ENCODE measurements at regions not wholly inside any gene's neighbourhood (a gene's known extent, or its start where the extent isn't known, plus 50 kb on each side); places are given as distances from the start of the nearest gene placed in this dataset.

GRCh38 chr18:30088238-30089015, 954.1 kb downstream of the DSC3 start:
- DNase-seq (ENCODE audit: low read depth, low spot score): no peak

- DNase-seq (ENCODE audit: low read depth, low spot score): no peak
These were observed 956.2 kb downstream of the DSC3 start for GRCh38 chr18:30086351-30086750.

- DNase-seq (ENCODE audit: low read depth, low spot score): peak; percentile 7
These were observed 961.4 kb downstream of the DSC3 start for GRCh38 chr18:30081122-30081521.

GRCh38 chr18:30072609-30073385, 969.7 kb downstream of the DSC3 start:
- no peak for DNase-seq (ENCODE audit: low read depth, low spot score)

- no peak for DNase-seq (ENCODE audit: low read depth, low spot score)
These were observed 976.3 kb downstream of the DSC3 start for GRCh38 chr18:30066288-30066687.

GRCh38 chr18:30057398-30057797, 985.1 kb downstream of the DSC3 start:
- no peak for DNase-seq (ENCODE audit: low read depth, low spot score)

- DNase-seq (ENCODE audit: low read depth, low spot score): no peak
These were observed 986.0 kb downstream of the DSC3 start for GRCh38 chr18:30056528-30056927.

- DNase-seq (ENCODE audit: low read depth, low spot score): no peak
These were observed 998.0 kb downstream of the DSC3 start for GRCh38 chr18:30044496-30044895.

GRCh38 chr18:30039201-30039600, 1003.3 kb downstream of the DSC3 start:
- DNase-seq (ENCODE audit: low read depth, low spot score): no peak

- DNase-seq (ENCODE audit: low read depth, low spot score): no peak
These were observed 1007.7 kb downstream of the DSC3 start for GRCh38 chr18:30034818-30035217.

- no peak for DNase-seq (ENCODE audit: low read depth, low spot score)
These were observed 1026.4 kb downstream of the DSC3 start for GRCh38 chr18:30016179-30016578.

- DNase-seq (ENCODE audit: low read depth, low spot score): no peak
These were observed 1037.6 kb downstream of the DSC3 start for GRCh38 chr18:30004965-30005364.

GRCh38 chr18:29982218-29982617, 1060.3 kb downstream of the DSC3 start:
- DNase-seq (ENCODE audit: low read depth, low spot score): no peak

GRCh38 chr18:29979881-29980280, 1062.7 kb downstream of the DSC3 start:
- DNase-seq (ENCODE audit: low read depth, low spot score): no peak

GRCh38 chr18:29969876-29970275, 1072.7 kb downstream of the DSC3 start:
- no peak for DNase-seq (ENCODE audit: low read depth, low spot score)

GRCh38 chr18:29962579-29962978, 1080.0 kb downstream of the DSC3 start:
- DNase-seq (ENCODE audit: low read depth, low spot score): no peak

GRCh38 chr18:29960539-29960938, 1082.0 kb downstream of the DSC3 start:
- DNase-seq (ENCODE audit: low read depth, low spot score): no peak

- DNase-seq (ENCODE audit: low read depth, low spot score): no peak
These were observed 1112.3 kb downstream of the DSC3 start for GRCh38 chr18:29930231-29930630.

- DNase-seq (ENCODE audit: low read depth, low spot score): no peak
These were observed 1114.5 kb downstream of the DSC3 start for GRCh38 chr18:29928081-29928480.

- no peak for DNase-seq (ENCODE audit: low read depth, low spot score)
These were observed 1117.0 kb downstream of the DSC3 start for GRCh38 chr18:29925566-29925965.

GRCh38 chr18:29912351-29912750, 1130.2 kb downstream of the DSC3 start:
- no peak for DNase-seq (ENCODE audit: low read depth, low spot score)

GRCh38 chr18:29892960-29893558, 1149.5 kb downstream of the DSC3 start:
- DNase-seq (ENCODE audit: low read depth, low spot score): no peak

GRCh38 chr18:29883114-29883513, 1159.4 kb downstream of the DSC3 start:
- DNase-seq (ENCODE audit: low read depth, low spot score): no peak
